Body of pancreas (tissue), 4 donors: ENCODE measurements at regions not wholly inside any gene's neighbourhood (a gene's known extent, or its start where the extent isn't known, plus 50 kb on each side); places are given as distances from the start of the nearest gene placed in this dataset.

Source experiments
- POLR2A ChIP-seq, 3 donors: fragments of 450-650 bp; IDR thresholded peaks; one replicate each; pipeline ENCODE4 v1.6.1; 2016; ENCODE audit warnings: antibody characterized with exemption in 3 of 3, mild to moderate bottlenecking in 2 of 3
- TF ChIP-seq, protein P1 (sequence below), 7 experiments: fragments of 450-650 bp in 4 of 7; fragments of 200-600 bp in 3 of 7; sonication (generic) in 3 of 7; IDR thresholded peaks; one replicate each; pipeline ENCODE4 v1.5.1; 2016 to 2019; ENCODE audit warnings: antibody characterized with exemption in 7 of 7

DNA sequence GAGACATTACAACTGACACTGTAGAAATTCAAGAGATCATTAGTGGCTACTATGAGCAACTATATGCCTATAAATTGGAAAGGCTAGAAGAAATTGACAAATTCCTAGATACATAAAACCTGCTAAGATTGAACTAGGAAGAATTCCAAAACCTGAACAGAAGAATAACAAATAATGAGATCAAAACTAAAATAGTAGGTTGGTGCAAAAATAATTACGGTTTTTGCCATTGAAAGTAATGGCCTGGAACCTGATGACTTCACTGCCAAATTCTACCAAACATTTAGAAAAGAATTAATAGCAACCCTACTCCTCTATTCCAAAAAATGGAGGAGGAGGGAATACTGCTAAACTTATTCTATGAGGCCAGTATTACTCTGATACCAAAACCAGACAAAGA, 824.9 kb downstream of the KLHL13 start:
- TF ChIP-seq, protein P1, sequence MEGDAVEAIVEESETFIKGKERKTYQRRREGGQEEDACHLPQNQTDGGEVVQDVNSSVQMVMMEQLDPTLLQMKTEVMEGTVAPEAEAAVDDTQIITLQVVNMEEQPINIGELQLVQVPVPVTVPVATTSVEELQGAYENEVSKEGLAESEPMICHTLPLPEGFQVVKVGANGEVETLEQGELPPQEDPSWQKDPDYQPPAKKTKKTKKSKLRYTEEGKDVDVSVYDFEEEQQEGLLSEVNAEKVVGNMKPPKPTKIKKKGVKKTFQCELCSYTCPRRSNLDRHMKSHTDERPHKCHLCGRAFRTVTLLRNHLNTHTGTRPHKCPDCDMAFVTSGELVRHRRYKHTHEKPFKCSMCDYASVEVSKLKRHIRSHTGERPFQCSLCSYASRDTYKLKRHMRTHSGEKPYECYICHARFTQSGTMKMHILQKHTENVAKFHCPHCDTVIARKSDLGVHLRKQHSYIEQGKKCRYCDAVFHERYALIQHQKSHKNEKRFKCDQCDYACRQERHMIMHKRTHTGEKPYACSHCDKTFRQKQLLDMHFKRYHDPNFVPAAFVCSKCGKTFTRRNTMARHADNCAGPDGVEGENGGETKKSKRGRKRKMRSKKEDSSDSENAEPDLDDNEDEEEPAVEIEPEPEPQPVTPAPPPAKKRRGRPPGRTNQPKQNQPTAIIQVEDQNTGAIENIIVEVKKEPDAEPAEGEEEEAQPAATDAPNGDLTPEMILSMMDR (IDR thresholded peaks at IDR 0.05): no peak
- no peak for TF ChIP-seq POLR2A (IDR thresholded peaks at IDR 0.05)
